ENCODE measurements at regions not wholly inside any gene's neighbourhood (a gene's known extent, or its start where the extent isn't known, plus 50 kb on each side); places are given as distances from the start of the nearest gene placed in this dataset.
"Not testable (repeated sequence)": the region's sequence is repeated elsewhere in the genome, so short reads cannot be mapped to it uniquely, and the experiment has no call there.

GRCh38 chr11:47928426-47928825 is 51.9 kb upstream of the PTPRJ start:
- no peak for DNase-seq (ENCODE audit: low spot score)

- DNase-seq (ENCODE audit: low spot score) = peak; percentile 74
Observed at GRCh38 chr11:47924184-47924691, 56.1 kb upstream of the PTPRJ start.

GRCh38 chr11:47923667-47924066 is 56.7 kb upstream of the PTPRJ start:
- DNase-seq (ENCODE audit: low spot score) = no peak

- DNase-seq (ENCODE audit: low spot score) = not testable (repeated sequence)
Observed at GRCh38 chr11:47921080-47921555, 59.2 kb upstream of the PTPRJ start.

GRCh38 chr11:47918882-47919495 is 61.4 kb upstream of the PTPRJ start:
- DNase-seq (ENCODE audit: low spot score) = peak; percentile 48

GRCh38 chr11:47918370-47918690 is 62.0 kb upstream of the PTPRJ start:
- no peak for DNase-seq (ENCODE audit: low spot score)

GRCh38 chr11:47917599-47918369 is 62.6 kb upstream of the PTPRJ start:
- peak; percentile 82 for DNase-seq (ENCODE audit: low spot score)

GRCh38 chr11:47916361-47916841 is 64.0 kb upstream of the PTPRJ start:
- no peak for DNase-seq (ENCODE audit: low spot score)

GRCh38 chr11:47915783-47916182 is 64.6 kb upstream of the PTPRJ start:
- DNase-seq (ENCODE audit: low spot score) = no peak

- DNase-seq (ENCODE audit: low spot score) = no peak
Observed at GRCh38 chr11:47915374-47915773, 65.0 kb upstream of the PTPRJ start.

GRCh38 chr11:47914743-47915142 is 65.6 kb upstream of the PTPRJ start:
- no peak for DNase-seq (ENCODE audit: low spot score)

- DNase-seq (ENCODE audit: low spot score) = no peak
Observed at GRCh38 chr11:47913529-47914244, 65.5 kb upstream of the NUP160 start.

GRCh38 chr11:47912843-47913437 is 64.8 kb upstream of the NUP160 start:
- no peak for DNase-seq (ENCODE audit: low spot score)

- no peak for DNase-seq (ENCODE audit: low spot score)
Observed at GRCh38 chr11:47911149-47911548, 63.0 kb upstream of the NUP160 start.

GRCh38 chr11:47908198-47908597 is 60.0 kb upstream of the NUP160 start:
- DNase-seq (ENCODE audit: low spot score) = no peak

- DNase-seq (ENCODE audit: low spot score) = no peak
Observed at GRCh38 chr11:47907499-47907898, 59.3 kb upstream of the NUP160 start.

GRCh38 chr11:47906066-47906465 is 57.9 kb upstream of the NUP160 start:
- no peak for DNase-seq (ENCODE audit: low spot score)

GRCh38 chr11:47905358-47906059 is 57.4 kb upstream of the NUP160 start:
- no peak for DNase-seq (ENCODE audit: low spot score)

- DNase-seq (ENCODE audit: low spot score) = no peak
Observed at GRCh38 chr11:47904808-47905207, 56.7 kb upstream of the NUP160 start.

- no peak for DNase-seq (ENCODE audit: low spot score)
Observed at GRCh38 chr11:47904048-47904447, 55.9 kb upstream of the NUP160 start.

GRCh38 chr11:47899801-47900200 is 51.7 kb upstream of the NUP160 start:
- no peak for DNase-seq (ENCODE audit: low spot score)

All from hepatic stellate cell (primary cell).